SK-N-SH (cell line): ENCODE measurements at regions not wholly inside any gene's neighbourhood (a gene's known extent, or its start where the extent isn't known, plus 50 kb on each side); places are given as distances from the start of the nearest gene placed in this dataset.
"Not testable (repeated sequence)": the region's sequence is repeated elsewhere in the genome, so short reads cannot be mapped to it uniquely, and the experiment has no call there.

Experiments used
- CTCF ChIA-PET: fragments of 300-600, 350-600 bp; formaldehyde crosslinking; extraction: SDS; loops from one replicate; lab custom pipeline; 2021; lab: Yijun Ruan, JAX
- POLR2A ChIA-PET: fragments of 350-600 bp; sonication (Branson Sonifier 250); formaldehyde crosslinking; extraction: SDS; loops from one replicate; lab custom pipeline; 2020; ENCODE audit warnings: antibody characterized with exemption, inconsistent platforms; lab: Yijun Ruan, JAX
- DNase-seq: peaks from one replicate; pipeline ENCODE4 v3.0.0; 2012
- H2AFZ ChIP-seq: fragments of 200-600 bp; sonication (generic); 2 replicates; pipeline ENCODE4 v1.8.1; 2016; ENCODE audit warnings: antibody characterized with exemption, mild to moderate bottlenecking, low read depth
- H3F3A ChIP-seq: fragments of 200-600 bp; sonication (generic); replicated peaks from 2 replicates; pipeline ENCODE3; 2016; ENCODE audit warnings: antibody characterized with exemption, mild to moderate bottlenecking; ENCODE audit not compliant: insufficient read depth
- H3K27ac ChIP-seq, 2 experiments: fragments of 200-500 bp in 1 of 2; fragments of 200-600 bp in 1 of 2; sonication (Bioruptor generic) in 1 of 2; sonication (generic), shearing (Covaris generic) in 1 of 2; 2 replicates each; pipeline versions ENCODE4 v1.5.1 to v1.6.1; 2014 to 2016; ENCODE audit warnings: low read depth in 2 of 2, inconsistent platforms in 1 of 2, low read length in 1 of 2, mild to moderate bottlenecking in 1 of 2, mixed read lengths in 1 of 2
- H3K27me3 ChIP-seq: fragments of 200-600 bp; sonication (generic), shearing (Covaris generic); 2 replicates; pipeline ENCODE4 v1.6.1; 2016; ENCODE audit warnings: mixed run types; ENCODE audit not compliant: insufficient read depth
- H3K36me3 ChIP-seq, 2 experiments: fragments of 200-500 bp in 1 of 2; fragments of 200-600 bp in 1 of 2; sonication (Bioruptor generic) in 1 of 2; sonication (generic) in 1 of 2; replicated peaks in 1 of 2; 2 replicates each; pipeline versions ENCODE3 to v1.5.1; 2014 to 2016; ENCODE audit warnings: low read length in 1 of 2, mild to moderate bottlenecking in 1 of 2; ENCODE audit not compliant: insufficient read depth in 2 of 2, control insufficient read depth in 1 of 2
- H3K4me1 ChIP-seq, 2 experiments: fragments of 200-500 bp in 1 of 2; fragments of 200-600 bp in 1 of 2; sonication (Bioruptor generic) in 1 of 2; sonication (generic), shearing (Covaris generic) in 1 of 2; 2 replicates each; pipeline versions ENCODE4 v1.5.1 to v1.6.1; 2014 to 2016; ENCODE audit warnings: low read depth in 1 of 2, low read length in 1 of 2, mixed run types in 1 of 2; ENCODE audit not compliant: insufficient read depth in 2 of 2, control insufficient read depth in 1 of 2
- H3K4me2 ChIP-seq: fragments of 200-600 bp; sonication (generic), shearing (Covaris generic); 2 replicates; pipeline ENCODE4 v1.6.1; 2017; ENCODE audit warnings: mixed run types
- H3K4me3 ChIP-seq, 2 experiments: fragments of 200-500 bp in 1 of 2; fragments of 200-600 bp in 1 of 2; sonication (Bioruptor generic) in 1 of 2; sonication (generic), shearing (Covaris generic) in 1 of 2; 2 replicates each; pipeline versions ENCODE4 v1.5.1 to v1.8.1; 2014 to 2016; ENCODE audit warnings: low read depth in 2 of 2, inconsistent platforms in 1 of 2, low read length in 1 of 2, mild to moderate bottlenecking in 1 of 2, mixed read lengths in 1 of 2, moderate library complexity in 1 of 2
- H3K79me2 ChIP-seq: fragments of 200-600 bp; sonication (generic); 2 replicates; pipeline ENCODE4 v1.8.1; 2017; ENCODE audit warnings: mild to moderate bottlenecking; ENCODE audit not compliant: insufficient read depth
- H3K9ac ChIP-seq: fragments of 200-600 bp; sonication (generic); 2 replicates; pipeline ENCODE4 v1.6.1; 2017; ENCODE audit warnings: mixed run types
- H3K9me2 ChIP-seq: fragments of 200-600 bp; sonication (generic); 2 replicates; pipeline ENCODE4 v1.6.1; 2017; ENCODE audit warnings: mixed run types
- H3K9me3 ChIP-seq: fragments of 200-600 bp; sonication (generic); 2 replicates; pipeline ENCODE4 v1.6.1; 2017; ENCODE audit warnings: mixed run types, mild to moderate bottlenecking, moderate library complexity
- H4K20me1 ChIP-seq: fragments of 200-600 bp; sonication (generic); 2 replicates; pipeline ENCODE4 v1.6.1; 2017; ENCODE audit warnings: mild to moderate bottlenecking, mixed run types; ENCODE audit not compliant: insufficient read depth
- CTCF ChIP-seq: fragments of 200-600 bp; sonication (generic); IDR thresholded peaks from 2 replicates; pipeline ENCODE4 v1.6.1; 2017; ENCODE audit warnings: antibody characterized with exemption, mild to moderate bottlenecking, moderate library complexity
- EZH2phosphoT487 ChIP-seq: fragments of 200-600 bp; sonication (generic); IDR thresholded peaks from 2 replicates; pipeline ENCODE4 v1.6.1; 2017; ENCODE audit warnings: low read depth, mixed run types, mild to moderate bottlenecking, antibody characterized with exemption, moderate library complexity, borderline replicate concordance
- FOXJ3 ChIP-seq: sonication (generic); formaldehyde crosslinking; IDR thresholded peaks from 2 replicates; pipeline ENCODE4 v1.5.1; 2020; ENCODE audit warnings: mild to moderate bottlenecking, missing genetic modification reagents
- NFIC ChIP-seq: IDR thresholded peaks from 2 replicates; pipeline ENCODE4 v1.4.0; 2012; ENCODE audit warnings: borderline replicate concordance
- NRF1 ChIP-seq: IDR thresholded peaks from 2 replicates; pipeline ENCODE4 v1.6.1; 2012; ENCODE audit warnings: low read depth, mild to moderate bottlenecking, low read length
- RAD21 ChIP-seq: IDR thresholded peaks from 2 replicates; pipeline ENCODE4 v1.6.1; 2012; ENCODE audit warnings: mild to moderate bottlenecking, low read length
- TCF12 ChIP-seq: IDR thresholded peaks from 2 replicates; pipeline ENCODE4 v1.4.0; 2012
- YY1 ChIP-seq: IDR thresholded peaks from 2 replicates; pipeline ENCODE4 v1.4.0; 2012; ENCODE audit warnings: low read depth, mild to moderate bottlenecking
- WGBS: methylation state at CpG from one replicate; pipeline ENCODE4 v1.1.6; 2017; ENCODE audit warnings: low lambda C conversion rate; 5-methylcytosine and 5-hydroxymethylcytosine counted together

GRCh38 chr6:9295644-9296043, 860.3 kb upstream of the SLC35B3 start:
- Histone ChIP-seq H3K9me3 (no peaks in the 10 kb centered on the region), H3K79me2 (no peaks in the 10 kb centered on the region), H3K4me3 (no peak overlapping the region), H3K4me1 (peaks cover 0 to 12% of the 10 kb centered on the region in 2 experiments; a peak in 1 of 4 replicates), H3K27ac (no peak overlapping the region), H3K9me2 (no peaks in the 10 kb centered on the region), H2AFZ (no peak overlapping the region), H3K4me2 (no peak overlapping the region), H4K20me1 (no peaks in the 10 kb centered on the region), H3K9ac (no peak overlapping the region), H3K27me3 (peaks cover 5% of the 10 kb centered on the region; the same call in 1 of the 2 replicates), H3K36me3 (no peaks in the 10 kb centered on the region), H3F3A (no peaks in the 10 kb centered on the region)
- ChIA-PET CTCF (no interaction called here), POLR2A (no interaction called here)
- DNase-seq: no peak
- no peak for TF ChIP-seq RAD21
- no peak for TF ChIP-seq FOXJ3 (CRISPR knock-in tag)
- no peak for TF ChIP-seq YY1
- no peak for TF ChIP-seq EZH2phosphoT487
- WGBS: under 1% methylated on average over 4 of the region's 4 CpGs

DNA sequence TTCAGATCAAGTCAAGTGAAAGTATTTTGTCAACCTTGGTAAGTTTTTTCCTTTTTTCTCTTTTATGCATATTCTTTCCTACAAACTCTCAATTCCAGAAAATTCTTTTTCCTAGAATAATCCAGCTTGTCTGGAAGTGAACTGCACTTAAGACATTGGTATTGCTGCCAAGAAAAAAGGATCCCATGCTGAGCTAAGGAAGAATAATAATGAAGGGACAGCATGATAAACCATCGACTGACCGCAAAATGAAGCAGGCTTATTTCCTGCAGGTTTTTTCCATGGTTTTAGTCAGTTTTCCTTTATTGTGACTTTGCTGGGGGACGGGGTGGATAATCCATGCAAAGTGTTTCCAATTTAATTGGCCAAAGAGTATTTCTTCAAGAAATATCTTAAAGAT, 857.6 kb upstream of the SLC35B3 start:
- 15% methylated on average over 3 of the region's 3 CpGs for WGBS
- H3K27ac ChIP-seq: no peak overlapping the region
- no peak overlapping the region for H3K4me3 ChIP-seq
- no peak for DNase-seq
- H3F3A ChIP-seq: no peaks in the 10 kb centered on the region
- H3K27me3 ChIP-seq: peaks cover 5% of the 10 kb centered on the region; the same call in 1 of the 2 replicates
- H3K79me2 ChIP-seq: no peaks in the 10 kb centered on the region
- H3K9me3 ChIP-seq: no peaks in the 10 kb centered on the region
- TF ChIP-seq CTCF (no peak), EZH2phosphoT487 (no peak), TCF12 (no peak), NRF1 (no peak), NFIC (no peak)
- H3K9ac ChIP-seq: no peak overlapping the region
- no peaks in the 10 kb centered on the region for H3K36me3 ChIP-seq
- CTCF ChIA-PET: no interaction called here
- no peaks in the 10 kb centered on the region for H4K20me1 ChIP-seq
- POLR2A ChIA-PET: no interaction called here
- no peak overlapping the region for H2AFZ ChIP-seq
- H3K4me1 ChIP-seq: peaks cover 0 to 12% of the 10 kb centered on the region in 2 experiments; a peak in 1 of 4 replicates
- H3K9me2 ChIP-seq: no peaks in the 10 kb centered on the region
- no peak overlapping the region for H3K4me2 ChIP-seq

DNA sequence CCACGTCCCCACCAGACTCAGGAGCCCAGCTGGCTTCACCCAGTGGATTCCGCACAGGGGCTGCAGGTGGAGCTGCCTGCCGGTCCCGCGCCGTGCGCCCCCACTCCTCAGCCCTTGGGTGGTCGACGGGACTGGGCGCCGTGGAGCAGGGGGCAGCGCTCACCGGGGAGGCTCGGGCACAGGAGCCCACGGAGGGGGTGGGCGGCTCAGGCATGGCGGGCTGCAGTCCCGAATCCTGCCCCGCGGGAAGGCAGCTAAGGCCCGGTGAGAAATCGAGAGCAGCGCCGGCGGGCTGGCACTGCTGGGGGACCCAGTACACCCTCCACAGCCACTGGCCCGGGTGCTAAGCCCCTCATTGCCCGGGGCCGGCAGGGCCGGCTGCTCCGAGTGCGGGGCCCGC, 855.0 kb upstream of the SLC35B3 start:
- H3K4me2 ChIP-seq, H3K79me2 ChIP-seq, H3K4me3 ChIP-seq, DNase-seq, H3K27me3 ChIP-seq, H3K9me3 ChIP-seq, H3K27ac ChIP-seq, H3K9ac ChIP-seq, H3K36me3 ChIP-seq, H2AFZ ChIP-seq, CTCF ChIA-PET, H4K20me1 ChIP-seq, H3F3A ChIP-seq, H3K9me2 ChIP-seq, POLR2A ChIA-PET: not testable (repeated sequence)
- H3K4me1 ChIP-seq: peaks cover 0 to 12% of the 10 kb centered on the region in 2 experiments; a peak in 1 of 4 replicates
- WGBS: no CpG with 5 or more reads among the region's 32 CpGs
